Kidney capillary endothelial cell (primary cell): ENCODE measurements at regions not wholly inside any gene's neighbourhood (a gene's known extent, or its start where the extent isn't known, plus 50 kb on each side); places are given as distances from the start of the nearest gene placed in this dataset.
"Not testable (repeated sequence)": the region's sequence is repeated elsewhere in the genome, so short reads cannot be mapped to it uniquely, and the experiment has no call there.

Experiments used
- DNase-seq: peaks from one replicate; pipeline ENCODE4 v3.0.0-alpha.2; 2018; ENCODE audit warnings: low spot score

DNA sequence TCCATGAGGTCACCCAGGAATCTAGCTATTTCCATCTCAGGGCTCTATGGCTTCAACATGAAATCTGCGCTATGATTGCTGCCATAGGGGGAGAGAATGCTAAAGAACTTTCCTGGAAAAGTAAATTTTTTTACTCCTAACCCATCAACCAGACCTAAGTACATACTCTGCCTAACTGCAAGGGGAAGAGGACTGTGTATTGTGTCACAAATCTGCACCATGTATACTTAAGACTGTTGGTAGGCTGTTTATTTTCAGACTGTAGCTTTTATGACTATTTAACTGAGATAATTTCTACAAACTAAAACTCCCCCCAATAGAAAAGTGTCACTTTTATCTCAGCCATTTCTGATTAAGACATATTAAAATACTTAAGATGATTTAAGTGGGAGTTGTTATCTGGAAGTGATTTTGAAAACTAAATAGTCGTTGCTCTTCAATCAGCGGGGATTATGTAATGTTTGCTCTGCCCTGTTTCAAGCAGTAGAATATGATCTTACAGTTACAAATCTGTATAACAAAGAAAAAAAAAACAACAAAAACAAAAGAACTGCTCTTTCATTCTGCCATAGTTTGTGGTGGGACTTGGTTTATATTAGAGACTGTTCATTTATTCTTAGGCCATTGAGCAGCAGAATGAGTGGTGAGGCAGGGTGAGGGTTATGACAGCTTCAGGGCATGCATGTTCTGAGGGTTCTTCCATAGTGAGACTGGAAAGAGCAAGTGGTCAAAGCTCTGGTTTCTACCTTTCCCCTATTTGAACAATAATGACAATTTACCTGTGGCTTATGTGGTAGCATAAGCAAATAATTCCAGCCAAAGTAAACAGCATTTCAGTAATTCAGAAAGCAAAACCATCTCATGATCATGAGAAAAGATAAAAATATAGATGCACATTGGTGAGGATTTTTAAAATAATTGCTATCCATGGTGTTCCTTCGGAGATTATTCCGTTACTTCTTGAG, 126.3 kb upstream of the CEP162 start:
- DNase-seq: no peak

DNA sequence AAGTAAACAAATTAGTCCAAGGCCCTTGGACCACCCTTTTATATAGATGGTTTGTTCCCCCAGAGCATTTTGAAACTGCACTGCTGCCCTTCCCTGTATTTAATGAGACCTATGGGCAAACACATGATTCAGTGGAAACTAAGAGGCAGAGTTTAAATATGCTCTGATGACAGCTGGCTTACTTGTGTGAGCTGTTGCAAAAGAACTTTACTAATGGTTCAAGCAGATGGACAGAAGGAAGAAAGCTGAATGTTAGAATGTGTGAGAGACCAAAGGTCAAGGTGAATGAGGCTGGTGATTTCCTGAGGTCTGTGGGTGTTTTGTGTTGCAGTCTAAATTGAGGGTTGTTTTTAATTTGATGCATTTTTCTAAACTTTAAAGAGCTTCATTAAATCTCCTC, 123.0 kb upstream of the CEP162 start:
- DNase-seq: no peak

DNA sequence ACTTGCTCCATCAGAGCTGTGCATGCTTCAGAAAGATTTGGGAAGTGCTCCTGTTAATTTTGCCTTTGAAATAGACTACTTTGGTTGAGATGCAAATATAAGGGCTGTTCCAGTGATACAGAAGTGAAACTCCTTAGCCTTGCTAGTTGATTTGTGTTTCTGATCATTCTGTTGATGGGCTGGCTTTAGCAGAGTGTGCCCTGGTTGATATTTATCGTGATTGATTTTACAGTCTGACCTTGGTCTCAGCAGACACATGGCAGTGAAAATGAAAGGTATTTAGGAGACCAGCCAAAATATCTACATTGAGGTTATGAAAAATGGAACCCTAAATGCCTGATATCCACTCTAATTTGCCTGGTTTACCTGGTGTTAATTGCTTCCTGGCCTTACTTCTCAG, 122.1 kb upstream of the CEP162 start:
- no peak for DNase-seq

DNA sequence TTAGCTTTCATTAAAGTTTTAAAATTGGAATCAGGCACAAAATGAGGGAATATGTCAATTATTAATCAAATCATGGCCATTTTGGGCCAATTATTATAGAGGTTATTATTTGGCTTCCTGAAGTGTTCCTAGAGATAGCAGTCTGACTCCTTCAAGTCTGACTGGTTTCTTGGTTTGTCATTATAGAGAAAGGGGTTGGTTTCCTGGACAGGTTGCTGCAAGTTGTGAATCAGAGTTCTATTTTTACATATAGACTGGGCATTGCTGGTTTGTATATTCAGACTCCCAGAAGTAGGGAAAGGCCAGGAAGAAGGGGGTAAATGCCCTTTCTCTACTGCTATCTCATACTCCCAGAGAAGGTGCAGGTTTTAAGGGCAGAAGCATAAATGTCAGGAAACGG, 121.4 kb upstream of the CEP162 start:
- DNase-seq: no peak

DNA sequence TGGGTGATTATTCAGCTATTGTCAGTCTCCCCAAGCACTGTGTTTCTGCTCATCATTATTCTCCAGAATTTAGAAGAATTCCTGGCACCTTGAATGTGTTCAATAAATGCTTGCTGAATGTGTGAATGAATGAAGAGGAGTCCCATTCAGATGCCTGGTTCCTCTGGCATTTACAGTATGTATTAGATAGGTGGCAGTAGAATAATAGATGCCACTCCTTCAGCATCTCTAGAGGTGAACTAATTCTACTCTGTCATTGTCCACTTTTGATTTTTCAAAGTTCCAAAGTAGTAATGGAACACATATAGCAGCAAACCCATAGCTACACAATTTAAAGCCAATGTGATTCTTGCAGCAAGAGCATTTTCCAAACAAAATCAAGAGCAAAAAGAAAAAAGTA, 118.9 kb upstream of the CEP162 start:
- no peak for DNase-seq

DNA sequence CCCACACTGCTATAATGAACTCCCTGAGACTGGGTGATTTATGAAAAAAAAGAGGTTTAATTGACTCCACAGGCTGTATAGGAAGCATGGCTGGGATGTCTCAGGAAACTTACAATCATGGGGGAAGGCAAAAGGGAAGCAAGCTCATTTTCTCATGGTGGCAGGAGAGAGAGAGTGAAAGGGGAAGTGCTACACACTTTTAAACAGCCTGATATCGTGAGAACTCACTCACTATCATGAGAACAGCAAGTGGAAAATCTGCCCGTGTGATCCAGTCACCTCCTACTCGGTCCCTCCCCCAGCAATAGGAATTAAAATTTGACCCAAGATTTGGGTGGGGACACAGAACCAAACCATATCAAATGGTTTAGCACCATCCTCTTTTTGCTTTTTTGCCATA, 116.6 kb upstream of the CEP162 start:
- DNase-seq: no peak

DNA sequence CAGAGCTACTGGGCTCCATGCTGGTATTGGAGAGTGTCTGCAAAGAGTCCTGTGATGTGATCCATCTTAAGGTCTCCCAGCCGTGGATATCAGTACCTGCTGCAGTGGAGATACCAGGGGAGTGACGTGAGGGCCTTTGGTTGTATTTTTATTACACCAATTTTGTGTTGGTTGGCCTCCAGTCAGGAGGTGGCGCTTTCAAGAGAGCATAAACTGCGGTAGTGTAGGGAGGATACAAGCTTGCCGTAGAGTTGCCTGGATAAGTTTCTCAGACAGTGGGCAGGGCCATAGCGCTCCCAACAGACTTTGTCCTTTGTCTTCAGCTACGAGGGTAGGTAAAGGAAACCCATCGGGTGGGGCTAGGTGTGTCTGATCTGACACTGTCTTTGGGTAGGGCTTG, 113.0 kb upstream of the CEP162 start:
- DNase-seq: no peak

DNA sequence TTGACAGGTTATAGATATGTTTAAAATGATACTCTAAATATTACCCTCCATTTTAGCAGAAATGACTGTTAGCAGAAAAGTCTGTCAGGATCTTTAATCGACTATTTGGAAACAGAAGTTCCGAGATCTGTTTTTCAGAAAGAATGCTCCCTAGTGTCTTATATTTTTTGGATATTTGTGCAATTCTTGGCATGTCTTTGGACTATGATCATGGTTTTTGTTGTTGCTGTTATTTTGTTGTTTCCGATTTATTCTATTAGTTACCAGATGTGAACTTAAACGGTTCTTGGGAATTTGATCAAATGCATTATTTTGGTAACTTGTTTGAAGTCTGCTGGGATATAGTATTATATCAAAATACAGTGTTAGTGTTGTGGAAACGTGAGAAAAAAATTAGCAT, 106.4 kb upstream of the CEP162 start:
- no peak for DNase-seq

DNA sequence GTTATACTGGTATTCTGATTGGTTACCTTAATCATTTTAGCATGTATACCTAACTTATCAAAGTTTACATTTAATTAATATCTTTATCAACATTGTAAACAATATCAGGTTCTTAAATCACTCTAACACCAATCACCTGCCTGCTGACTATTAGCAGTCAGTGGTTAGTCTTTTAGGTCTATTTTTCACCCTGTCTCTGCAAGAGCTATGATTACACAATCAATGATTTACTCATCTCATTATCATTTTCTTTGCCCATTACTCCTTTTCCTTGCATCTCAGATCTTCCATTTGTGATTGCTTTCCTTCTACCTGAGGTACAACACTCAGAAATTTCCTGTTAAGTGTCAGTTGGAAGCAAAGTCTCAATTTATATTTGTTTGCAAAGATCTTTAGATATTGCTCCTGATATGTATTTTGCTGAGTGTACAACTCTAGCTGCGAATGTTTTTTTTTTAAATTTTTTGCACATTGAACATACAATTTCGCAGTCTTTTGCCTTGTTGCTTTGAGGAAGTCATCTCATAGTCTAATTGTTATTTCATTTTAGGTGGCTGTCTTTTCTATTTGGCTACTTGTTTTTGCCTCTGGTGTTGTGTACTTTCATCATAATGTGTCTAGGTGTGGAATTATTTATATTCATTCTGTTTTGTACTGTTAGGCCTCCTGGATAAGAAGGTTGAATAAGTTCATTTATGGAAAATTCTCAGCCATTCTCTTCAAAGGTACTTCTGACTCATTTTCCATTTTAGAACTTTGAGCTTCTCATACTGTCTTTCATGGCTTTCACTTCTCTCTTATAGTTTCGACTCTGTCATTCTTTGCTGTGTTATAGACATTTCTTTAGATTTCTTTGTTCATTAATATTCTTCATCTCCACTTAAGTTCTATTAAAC, 104.9 kb upstream of the CEP162 start:
- no peak for DNase-seq

DNA sequence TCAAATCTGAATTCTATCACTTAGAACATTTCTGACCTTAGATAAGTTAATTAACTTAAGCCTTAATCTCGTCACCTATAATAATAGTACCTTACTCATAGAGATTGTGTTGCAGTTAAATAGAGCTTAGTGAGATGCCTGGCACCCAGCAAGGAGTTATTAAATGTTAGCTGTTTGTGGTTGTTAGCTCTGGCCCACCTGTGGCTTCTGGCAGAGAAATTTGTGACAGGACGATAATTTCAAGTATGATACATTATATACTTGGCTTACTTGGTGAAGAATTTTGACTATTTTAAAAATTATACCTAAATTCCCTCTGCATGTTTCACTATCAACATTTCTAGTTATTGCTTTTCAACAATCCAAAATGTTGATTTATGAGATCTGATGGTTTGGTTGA, 102.9 kb upstream of the CEP162 start:
- no peak for DNase-seq

DNA sequence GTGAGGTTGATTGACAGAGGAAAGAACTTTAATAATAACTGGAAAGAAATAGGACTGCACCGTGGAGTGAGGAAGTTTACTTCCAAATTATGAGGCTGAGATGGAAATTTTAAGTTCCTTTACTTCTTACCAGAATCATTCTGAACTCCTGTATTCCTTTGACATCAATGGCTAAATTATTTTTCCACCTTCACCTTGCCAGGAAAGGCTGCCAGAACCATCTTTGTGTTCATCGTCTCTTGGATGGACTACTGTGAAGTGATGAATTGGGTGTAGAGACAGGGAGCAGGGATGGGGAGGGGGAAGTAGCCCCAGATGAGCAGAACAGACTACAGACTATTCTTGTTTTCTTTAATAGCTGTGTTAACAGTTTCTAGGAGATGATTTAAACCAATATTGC, 102.1 kb upstream of the CEP162 start:
- DNase-seq: no peak

DNA sequence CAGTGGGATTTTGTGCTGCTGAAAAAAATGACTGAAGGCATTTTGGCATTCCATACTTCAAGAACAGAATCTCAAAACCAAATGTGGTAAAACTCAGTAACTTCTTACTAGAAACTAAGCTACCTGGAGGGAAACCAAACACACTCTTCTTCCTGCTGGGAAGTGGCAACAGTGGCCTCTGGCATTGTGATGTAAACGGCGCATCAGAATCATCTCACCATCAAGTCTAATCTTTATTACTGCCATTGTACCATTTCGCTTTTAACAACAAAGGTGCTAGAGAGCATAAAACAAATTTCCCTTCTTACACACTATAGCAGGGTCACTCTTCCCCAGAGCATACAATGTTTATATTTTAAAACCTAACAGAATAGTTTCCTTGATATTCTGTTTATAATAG, 101.6 kb upstream of the CEP162 start:
- no peak for DNase-seq

DNA sequence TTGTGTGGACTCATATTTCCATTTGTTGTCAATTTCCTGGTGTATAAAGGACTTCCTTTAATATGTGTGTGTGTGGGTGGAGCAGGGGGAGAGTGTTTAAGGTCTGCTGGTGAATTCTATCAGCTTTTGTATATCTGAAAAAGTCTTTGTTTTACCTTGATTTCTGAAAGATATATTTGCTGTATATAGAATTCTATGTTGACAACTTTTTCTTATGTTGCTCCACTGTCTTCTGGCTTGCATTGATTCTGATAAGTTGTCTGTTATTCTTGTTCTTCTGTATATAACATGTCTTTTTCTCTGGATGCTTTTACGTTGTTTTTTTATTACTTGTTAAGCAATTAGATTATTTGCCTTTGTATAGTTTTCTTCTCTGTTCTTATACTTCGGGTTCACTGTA, 90.0 kb upstream of the CEP162 start:
- no peak for DNase-seq

DNA sequence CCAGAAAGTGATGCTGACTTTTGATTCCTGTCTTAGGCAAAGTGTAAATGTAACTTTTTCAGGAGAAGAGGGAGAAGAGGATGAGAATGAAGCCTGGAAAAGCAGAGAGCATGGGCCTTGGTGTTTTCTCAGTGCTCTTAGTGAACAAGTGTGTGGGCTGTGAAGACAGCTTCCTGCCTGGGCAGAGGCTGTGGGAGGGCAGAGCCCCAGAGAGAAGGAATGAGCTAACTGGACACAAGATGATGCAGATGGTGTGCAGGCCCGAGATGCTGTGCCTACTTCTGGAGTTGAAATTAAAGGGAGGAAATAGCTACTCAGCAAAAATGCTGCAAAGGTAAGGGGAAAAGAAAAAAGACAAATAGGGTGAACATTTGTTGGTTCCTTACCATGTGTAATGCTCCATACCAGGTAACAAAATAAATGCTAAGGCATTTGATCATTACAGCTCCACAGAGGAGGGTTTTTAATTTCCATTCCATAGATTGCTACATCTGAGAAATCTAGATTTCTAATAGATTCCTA, 87.0 kb upstream of the CEP162 start:
- no peak for DNase-seq

DNA sequence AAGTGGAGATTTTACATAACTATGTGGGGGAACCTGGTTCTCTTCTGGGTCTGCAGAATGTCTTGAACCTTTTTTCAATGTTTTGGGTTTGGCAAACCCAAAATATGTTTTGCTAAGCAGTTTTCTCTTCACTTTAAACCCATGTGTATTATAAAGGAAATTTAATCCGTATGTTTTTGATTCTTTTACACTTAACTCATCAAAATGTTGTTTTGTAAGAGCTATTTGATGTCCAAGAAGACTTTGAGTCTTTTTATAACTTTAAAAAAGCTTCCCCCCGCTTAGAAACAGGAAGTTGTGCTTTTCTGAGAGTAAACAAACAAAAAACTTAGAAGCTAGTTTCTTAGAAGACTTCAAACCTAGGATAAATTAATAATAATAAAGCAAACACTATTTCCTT, 81.9 kb upstream of the CEP162 start:
- DNase-seq: no peak

DNA sequence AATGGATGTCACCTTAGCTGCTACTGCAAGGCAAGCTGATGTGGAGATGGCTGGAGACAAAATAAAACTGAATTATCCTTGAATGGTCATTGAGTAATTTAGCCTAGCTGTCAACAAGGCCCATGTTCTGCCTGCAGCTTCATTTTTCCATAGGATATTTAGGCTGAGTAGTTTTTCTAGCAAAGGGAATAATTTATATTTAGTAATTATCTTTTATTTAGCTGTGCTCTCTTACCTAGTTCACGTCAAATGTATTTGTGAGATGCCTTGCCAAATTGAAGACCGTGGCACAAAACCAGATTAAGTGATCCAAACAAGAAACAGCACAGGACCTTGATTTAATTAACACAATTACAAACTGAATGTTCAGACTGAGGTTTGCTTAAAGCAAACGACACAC, 77.4 kb upstream of the CEP162 start:
- no peak for DNase-seq

DNA sequence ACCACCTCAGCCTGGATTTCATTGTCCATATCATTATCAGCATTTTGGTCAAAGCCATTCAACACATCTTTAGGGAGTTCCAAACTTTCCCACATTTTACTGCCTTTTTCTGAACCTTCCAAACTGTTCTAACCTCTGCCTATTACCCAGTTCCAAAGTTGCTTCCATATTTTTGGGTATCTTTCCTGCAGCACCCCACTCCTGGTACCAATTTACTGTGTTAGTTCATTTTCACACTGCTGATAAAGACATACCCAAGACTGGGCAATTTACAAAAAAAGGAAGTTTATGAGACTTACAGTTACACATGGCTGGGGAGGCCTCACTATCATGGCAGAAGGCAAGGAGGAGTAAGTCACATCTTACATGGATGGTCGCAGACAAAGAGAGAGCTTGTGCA, 63.6 kb upstream of the CEP162 start:
- DNase-seq: not testable (repeated sequence)

DNA sequence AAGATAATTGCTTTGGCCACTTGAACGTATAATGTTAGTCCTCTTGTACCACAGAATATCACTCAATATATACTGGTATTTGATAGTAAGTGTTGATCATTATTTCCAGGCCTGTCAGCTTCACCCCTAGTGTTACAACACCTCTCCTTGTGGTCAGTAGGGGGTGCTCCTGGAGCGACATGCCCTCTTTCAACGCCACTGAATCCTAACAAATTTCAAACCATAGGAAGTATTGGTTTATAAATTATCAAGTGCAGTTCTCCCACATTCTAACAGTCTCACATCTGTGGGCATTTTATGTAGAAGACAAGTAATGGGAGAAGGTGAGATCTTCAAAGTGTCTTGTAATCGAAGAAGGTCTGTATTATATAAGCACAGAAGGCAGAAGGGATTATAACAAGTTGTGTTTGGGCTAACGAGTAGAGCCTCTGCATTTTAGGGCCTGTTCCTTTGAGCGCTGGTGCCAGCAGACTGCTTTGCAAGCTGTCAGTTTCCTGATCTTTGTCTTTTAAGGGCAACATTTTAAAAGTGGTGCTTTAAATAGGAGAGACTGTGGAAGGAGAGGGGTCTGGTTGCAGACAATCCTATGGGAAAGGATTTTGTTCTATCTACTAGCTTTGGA, 57.1 kb upstream of the CEP162 start:
- no peak for DNase-seq

DNA sequence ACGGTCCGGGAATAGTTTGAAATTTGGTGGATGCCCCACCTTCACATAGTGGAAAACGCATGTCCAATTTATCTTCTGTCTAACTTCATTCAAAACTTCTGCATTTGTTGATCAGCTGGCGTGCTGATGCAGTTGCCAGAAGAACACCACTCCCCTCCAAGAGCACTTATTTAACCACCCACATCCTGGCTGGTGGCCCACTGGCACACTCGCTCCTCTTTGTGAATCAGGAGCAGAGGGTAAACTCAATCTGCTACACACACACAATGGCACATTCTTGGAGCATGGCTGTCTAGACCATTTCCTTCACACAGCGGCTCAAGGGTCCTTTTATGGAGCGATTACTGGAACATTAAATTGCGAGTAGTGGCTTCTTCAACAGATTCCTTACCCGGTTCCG, 55.1 kb upstream of the CEP162 start:
- no peak for DNase-seq

DNA sequence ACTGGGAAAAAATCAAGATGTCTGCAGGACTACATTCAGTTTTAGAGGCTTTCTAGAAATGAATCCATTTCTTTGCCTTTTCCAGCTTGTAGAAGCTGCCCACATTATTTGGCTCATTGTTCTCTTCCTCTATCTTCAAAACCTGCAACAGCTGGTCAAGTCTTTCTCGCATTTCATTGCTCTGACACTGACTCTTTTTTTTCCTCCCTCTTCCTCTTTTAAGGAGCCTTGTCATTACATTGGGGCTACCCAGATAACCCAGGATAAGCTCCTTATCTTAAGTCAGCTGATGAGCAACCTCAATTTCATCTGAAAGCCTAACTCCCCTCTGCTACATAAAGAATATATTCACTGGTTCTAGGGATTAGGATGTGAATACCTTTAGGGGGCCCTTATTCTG, 53.2 kb upstream of the CEP162 start:
- DNase-seq: no peak

DNA sequence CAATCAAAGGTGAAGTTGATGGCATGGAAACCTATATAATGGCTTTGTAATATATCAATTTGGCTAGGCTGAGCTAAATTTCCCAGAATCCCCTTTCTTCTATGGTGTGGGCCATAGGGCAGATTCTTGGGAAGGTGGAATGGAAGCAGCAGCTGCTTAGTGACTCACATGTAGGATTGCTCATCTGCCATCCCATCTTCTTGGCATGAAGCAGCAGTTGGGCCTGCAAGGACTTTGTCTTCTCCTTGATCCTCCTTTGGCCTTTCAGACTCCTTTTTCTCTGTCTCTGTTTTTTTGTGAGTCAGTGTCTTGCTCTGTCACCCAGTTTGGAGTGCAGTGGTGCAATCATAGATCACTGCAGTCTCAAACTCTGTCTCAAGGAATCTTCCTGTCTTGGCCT, 52.6 kb upstream of the CEP162 start:
- DNase-seq: no peak

DNA sequence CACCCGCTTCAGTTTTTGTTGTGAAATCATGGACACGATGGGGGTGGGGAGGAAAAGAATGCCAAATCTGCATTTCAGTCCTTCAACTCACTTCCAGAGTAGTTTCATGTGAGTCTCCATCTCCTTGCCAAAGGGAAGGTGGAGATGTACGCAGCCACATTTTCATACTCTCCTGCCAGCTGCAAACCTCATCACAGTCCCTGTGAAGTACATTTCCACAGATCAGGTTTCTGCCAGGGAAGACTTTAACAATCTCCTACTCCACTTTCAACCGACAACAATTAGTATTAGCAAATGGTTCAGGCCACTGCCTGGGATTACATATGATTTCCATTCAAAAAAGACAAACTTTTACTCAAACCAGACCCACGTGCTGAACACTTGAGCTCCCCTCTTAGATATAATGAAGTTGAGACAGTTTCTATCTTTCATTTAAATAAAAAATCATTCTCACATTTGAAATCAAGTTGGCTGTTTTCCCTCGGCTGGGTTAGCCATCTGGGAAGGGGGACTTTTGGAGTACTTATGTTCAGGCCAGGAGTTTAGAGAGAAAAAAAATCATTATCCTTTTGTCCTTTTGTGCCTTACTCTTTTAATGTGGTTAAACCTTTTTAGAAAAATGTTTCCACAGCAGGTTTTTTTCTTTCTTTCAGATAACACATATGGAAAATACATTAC, 51.0 kb upstream of the CEP162 start:
- no peak for DNase-seq
